ENCODE measurements at regions not wholly inside any gene's neighbourhood (a gene's known extent, or its start where the extent isn't known, plus 50 kb on each side); places are given as distances from the start of the nearest gene placed in this dataset.

GRCh38 chr1:87524021-87524754, 195.5 kb downstream of the LMO4 start:
- no peak for DNase-seq (ENCODE audit: low spot score in 2 of 2)
- Histone ChIP-seq H3K27ac (peak overlapping the region in 2 of 4 donors; percentile 40 to 44), H3K27me3 (no peaks in the 10 kb centered on the region), H3K9me3 (no peaks in the 10 kb centered on the region), H3K4me1 (peaks cover 0 to 25% (median 6%) of the 10 kb centered on the region in 4 donors), H3K4me3 (no peak overlapping the region), H3K36me3 (no peaks in the 10 kb centered on the region)
- TF ChIP-seq POLR2A (IDR thresholded peaks at IDR 0.05) = no peak
- no peak for TF ChIP-seq EP300 (IDR thresholded peaks at IDR 0.05)
- TF ChIP-seq CTCF (IDR thresholded peaks at IDR 0.05) = no peak
- WGBS, 2 donors = 46 to 50% methylated on average over 14 of the region's 14 CpGs

- no peaks in the 10 kb centered on the region for H3K36me3 ChIP-seq
- peaks cover 0 to 11% (median 1%) of the 10 kb centered on the region in 4 donors for H3K4me1 ChIP-seq
- H3K4me3 ChIP-seq = no peak overlapping the region
- H3K27me3 ChIP-seq = no peaks in the 10 kb centered on the region
- DNase-seq (ENCODE audit: low spot score in 2 of 2) = no peak
- WGBS, 2 donors = 96 to 97% methylated on average over 30 to 33 of the region's 33 CpGs
- no peak overlapping the region for H3K27ac ChIP-seq
- TF ChIP-seq POLR2A (IDR thresholded peaks at IDR 0.05) (no peak), CTCF (IDR thresholded peaks at IDR 0.05) (no peak), EP300 (IDR thresholded peaks at IDR 0.05) (no peak)
- peaks cover 0 to 5% (median 2%) of the 10 kb centered on the region in 4 donors for H3K9me3 ChIP-seq
Observed at GRCh38 chr1:87528754-87529517, 200.3 kb downstream of the LMO4 start.

- 90 to 91% methylated on average over 7 of the region's 7 CpGs for WGBS, 2 donors
- Histone ChIP-seq H3K27ac (no peak overlapping the region), H3K36me3 (no peaks in the 10 kb centered on the region), H3K4me1 (no peaks in the 10 kb centered on the region), H3K4me3 (no peak overlapping the region), H3K27me3 (no peaks in the 10 kb centered on the region), H3K9me3 (peaks cover 0 to 12% (median 3%) of the 10 kb centered on the region in 4 donors)
- TF ChIP-seq EP300 (IDR thresholded peaks at IDR 0.05) (no peak), POLR2A (IDR thresholded peaks at IDR 0.05) (no peak), CTCF (IDR thresholded peaks at IDR 0.05) (no peak)
- DNase-seq (ENCODE audit: low spot score in 2 of 2) = no peak
Observed at GRCh38 chr1:87530042-87530807, 201.5 kb downstream of the LMO4 start.

GRCh38 chr1:87535551-87535950, 206.9 kb downstream of the LMO4 start:
- 11 to 16% methylated on average over 1 of the region's 1 CpG for WGBS, 2 donors
- no peaks in the 10 kb centered on the region for H3K36me3 ChIP-seq
- no peaks in the 10 kb centered on the region for H3K27me3 ChIP-seq
- DNase-seq (ENCODE audit: low spot score in 2 of 2) = no peak
- H3K9me3 ChIP-seq = peaks cover 0 to 27% (median 3%) of the 10 kb centered on the region in 4 donors
- no peak overlapping the region for H3K4me3 ChIP-seq
- no peak overlapping the region for H3K27ac ChIP-seq
- no peak for TF ChIP-seq CTCF (IDR thresholded peaks at IDR 0.05)
- no peaks in the 10 kb centered on the region for H3K4me1 ChIP-seq
